ENCODE measurements at regions not wholly inside any gene's neighbourhood (a gene's known extent, or its start where the extent isn't known, plus 50 kb on each side); places are given as distances from the start of the nearest gene placed in this dataset.
"Not testable (repeated sequence)": the region's sequence is repeated elsewhere in the genome, so short reads cannot be mapped to it uniquely, and the experiment has no call there.

- POLR2A ChIA-PET = no interaction called here
- no peaks in the 10 kb centered on the region for H3K27me3 Mint-ChIP-seq
- peaks cover 3% of the 10 kb centered on the region for H3K36me3 Mint-ChIP-seq (ENCODE audit: low read depth)
- peaks cover 6% of the 10 kb centered on the region for H3K4me1 Mint-ChIP-seq
- H3K27ac Mint-ChIP-seq = no peak overlapping the region
- no peak overlapping the region for H3K4me3 Mint-ChIP-seq
- CTCF ChIA-PET = no interaction called here
- no peaks in the 10 kb centered on the region for H3K9me3 Mint-ChIP-seq
- DNase-seq = no peak
Measured at GRCh38 chr21:14657241-14658008, 111.3 kb upstream of the SAMSN1 start.

DNA sequence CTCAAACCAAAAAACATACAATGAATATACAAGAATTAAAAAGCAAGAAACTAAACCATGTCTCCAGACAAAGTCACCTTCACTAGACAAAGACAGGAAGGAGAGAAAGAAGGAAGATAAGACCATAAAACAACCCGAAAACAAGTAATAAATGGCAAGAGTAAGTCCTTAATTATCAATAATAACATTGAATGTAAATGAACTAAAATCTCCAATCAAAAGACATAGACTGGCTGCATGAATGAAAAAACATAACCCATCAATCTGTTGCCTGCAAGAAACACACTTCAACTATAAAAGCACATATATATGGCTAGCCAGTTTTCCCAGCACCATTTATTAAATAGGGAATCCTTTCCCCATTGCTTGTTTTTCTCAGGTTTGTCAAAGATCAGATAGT is 100.8 kb upstream of the SAMSN1 start:
- H3K36me3 Mint-ChIP-seq (ENCODE audit: low read depth) = peaks cover 7% of the 10 kb centered on the region
- ChIA-PET CTCF (no interaction called here), POLR2A (no interaction called here)
- DNase-seq = no peak
- no peaks in the 10 kb centered on the region for H3K27me3 Mint-ChIP-seq
- H3K9me3 Mint-ChIP-seq = peaks cover 15% of the 10 kb centered on the region
- H3K4me3 Mint-ChIP-seq = no peak overlapping the region
- no peak overlapping the region for H3K27ac Mint-ChIP-seq
- H3K4me1 Mint-ChIP-seq = no peaks in the 10 kb centered on the region

GRCh38 chr21:14645702-14646101 is 99.6 kb upstream of the SAMSN1 start:
- no peak for DNase-seq
- POLR2A ChIA-PET = no interaction called here
- Mint-ChIP-seq H3K27ac (no peak overlapping the region), H3K36me3 (ENCODE audit: low read depth) (peaks cover 3% of the 10 kb centered on the region), H3K4me3 (no peak overlapping the region), H3K9me3 (peaks cover 15% of the 10 kb centered on the region), H3K27me3 (no peaks in the 10 kb centered on the region), H3K4me1 (no peaks in the 10 kb centered on the region)
- CTCF ChIA-PET = no interaction called here

GRCh38 chr21:14632359-14632758 is 86.2 kb upstream of the SAMSN1 start:
- no peak for DNase-seq
- H3K9me3 Mint-ChIP-seq = peaks cover 1% of the 10 kb centered on the region
- POLR2A ChIA-PET = no interaction called here
- CTCF ChIA-PET = no interaction called here
- H3K27me3 Mint-ChIP-seq = no peaks in the 10 kb centered on the region
- H3K36me3 Mint-ChIP-seq (ENCODE audit: low read depth) = peaks cover 8% of the 10 kb centered on the region
- peaks cover 25% of the 10 kb centered on the region for H3K4me1 Mint-ChIP-seq
- no peak overlapping the region for H3K4me3 Mint-ChIP-seq
- no peak overlapping the region for H3K27ac Mint-ChIP-seq

GRCh38 chr21:14630556-14631069 is 84.5 kb upstream of the SAMSN1 start:
- CTCF ChIA-PET = no interaction called here
- peaks cover 1% of the 10 kb centered on the region for H3K9me3 Mint-ChIP-seq
- peak overlapping the region; percentile 11 for H3K4me3 Mint-ChIP-seq
- H3K27ac Mint-ChIP-seq = peak overlapping the region; percentile 47
- peaks cover 25% of the 10 kb centered on the region for H3K4me1 Mint-ChIP-seq
- DNase-seq = no peak
- H3K27me3 Mint-ChIP-seq = no peaks in the 10 kb centered on the region
- peaks cover 8% of the 10 kb centered on the region for H3K36me3 Mint-ChIP-seq (ENCODE audit: low read depth)
- POLR2A ChIA-PET = interaction anchor here (0.8 to 1.9 kb wide), 5 partner anchors 44 to 247 kb away, joined by 3 to 6 read pairs (median 4); partner anchors contain the start of gene HSPA13

GRCh38 chr21:14629461-14629860 is 83.3 kb upstream of the SAMSN1 start:
- no peak overlapping the region for H3K27ac Mint-ChIP-seq
- H3K9me3 Mint-ChIP-seq = peaks cover 4% of the 10 kb centered on the region
- POLR2A ChIA-PET = interaction anchor here (1.0 to 1.9 kb wide), 3 partner anchors 18 to 86 kb away, joined by 3 to 6 read pairs (median 3); no protein-coding TSS in a partner anchor
- CTCF ChIA-PET = no interaction called here
- no peak for DNase-seq
- H3K27me3 Mint-ChIP-seq = no peaks in the 10 kb centered on the region
- H3K4me3 Mint-ChIP-seq = no peak overlapping the region
- peaks cover 25% of the 10 kb centered on the region for H3K4me1 Mint-ChIP-seq
- peaks cover 11% of the 10 kb centered on the region for H3K36me3 Mint-ChIP-seq (ENCODE audit: low read depth)

DNA sequence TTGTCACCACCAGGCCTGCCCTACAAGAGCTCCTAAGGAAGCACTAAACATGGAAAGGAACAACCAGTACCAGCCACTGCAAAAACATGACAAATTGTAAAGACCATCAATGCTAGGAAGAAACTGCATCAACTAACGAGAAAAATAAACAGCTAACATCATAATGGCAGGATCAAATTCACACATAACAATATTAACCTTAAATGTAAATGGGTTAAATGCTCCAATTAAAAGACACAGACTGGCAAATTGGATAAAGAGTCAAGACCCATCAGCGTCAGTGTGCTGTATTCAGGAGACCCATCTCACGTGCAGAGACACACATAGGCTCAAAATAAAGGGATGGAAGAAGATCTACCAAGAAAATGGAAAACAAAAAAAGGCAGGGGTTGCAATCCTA is 77.0 kb upstream of the SAMSN1 start:
- peaks cover 31% of the 10 kb centered on the region for H3K9me3 Mint-ChIP-seq
- CTCF ChIA-PET, H3K27ac Mint-ChIP-seq, H3K4me1 Mint-ChIP-seq, H3K4me3 Mint-ChIP-seq, H3K27me3 Mint-ChIP-seq, DNase-seq, POLR2A ChIA-PET: not testable (repeated sequence)
- H3K36me3 Mint-ChIP-seq (ENCODE audit: low read depth) = peaks cover 20% of the 10 kb centered on the region

- DNase-seq = no peak
- ChIA-PET POLR2A (no interaction called here), CTCF (no interaction called here)
- Mint-ChIP-seq H3K4me1 (peaks cover 6% of the 10 kb centered on the region), H3K36me3 (ENCODE audit: low read depth) (peaks cover 16% of the 10 kb centered on the region), H3K27ac (no peak overlapping the region), H3K9me3 (peaks cover 27% of the 10 kb centered on the region), H3K27me3 (no peaks in the 10 kb centered on the region), H3K4me3 (no peak overlapping the region)
Measured at GRCh38 chr21:14620152-14620551, 74.0 kb upstream of the SAMSN1 start.

- no peaks in the 10 kb centered on the region for H3K27me3 Mint-ChIP-seq
- H3K4me3 Mint-ChIP-seq = no peak overlapping the region
- DNase-seq = no peak
- CTCF ChIA-PET = no interaction called here
- POLR2A ChIA-PET = no interaction called here
- peaks cover 6% of the 10 kb centered on the region for H3K4me1 Mint-ChIP-seq
- H3K27ac Mint-ChIP-seq = no peak overlapping the region
- H3K36me3 Mint-ChIP-seq (ENCODE audit: low read depth) = peaks cover 12% of the 10 kb centered on the region
- peaks cover 19% of the 10 kb centered on the region for H3K9me3 Mint-ChIP-seq
Measured at GRCh38 chr21:14617871-14618270, 71.8 kb upstream of the SAMSN1 start.

DNA sequence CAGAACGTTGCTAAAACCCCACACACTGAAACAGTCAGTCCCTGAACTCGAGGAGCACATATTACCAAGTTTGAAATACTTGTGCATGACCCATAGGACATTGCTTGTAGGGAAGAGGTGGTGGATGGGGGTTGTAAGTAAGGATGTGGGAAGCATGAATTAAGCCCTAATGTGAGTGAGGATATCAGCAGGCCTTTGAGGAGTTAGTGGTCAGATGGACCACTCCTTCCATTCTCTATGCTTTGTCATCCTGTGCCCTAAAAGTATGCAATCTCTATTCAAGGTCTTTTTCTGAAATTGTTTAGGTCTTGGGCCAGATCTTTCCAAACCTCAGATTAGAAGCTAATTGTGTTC is 70.9 kb upstream of the SAMSN1 start:
- no peak overlapping the region for H3K27ac Mint-ChIP-seq
- no peak overlapping the region for H3K4me3 Mint-ChIP-seq
- H3K27me3 Mint-ChIP-seq = no peaks in the 10 kb centered on the region
- peaks cover 19% of the 10 kb centered on the region for H3K9me3 Mint-ChIP-seq
- POLR2A ChIA-PET = no interaction called here
- DNase-seq = no peak
- H3K4me1 Mint-ChIP-seq = peaks cover 6% of the 10 kb centered on the region
- CTCF ChIA-PET = no interaction called here
- H3K36me3 Mint-ChIP-seq (ENCODE audit: low read depth) = peaks cover 12% of the 10 kb centered on the region

DNA sequence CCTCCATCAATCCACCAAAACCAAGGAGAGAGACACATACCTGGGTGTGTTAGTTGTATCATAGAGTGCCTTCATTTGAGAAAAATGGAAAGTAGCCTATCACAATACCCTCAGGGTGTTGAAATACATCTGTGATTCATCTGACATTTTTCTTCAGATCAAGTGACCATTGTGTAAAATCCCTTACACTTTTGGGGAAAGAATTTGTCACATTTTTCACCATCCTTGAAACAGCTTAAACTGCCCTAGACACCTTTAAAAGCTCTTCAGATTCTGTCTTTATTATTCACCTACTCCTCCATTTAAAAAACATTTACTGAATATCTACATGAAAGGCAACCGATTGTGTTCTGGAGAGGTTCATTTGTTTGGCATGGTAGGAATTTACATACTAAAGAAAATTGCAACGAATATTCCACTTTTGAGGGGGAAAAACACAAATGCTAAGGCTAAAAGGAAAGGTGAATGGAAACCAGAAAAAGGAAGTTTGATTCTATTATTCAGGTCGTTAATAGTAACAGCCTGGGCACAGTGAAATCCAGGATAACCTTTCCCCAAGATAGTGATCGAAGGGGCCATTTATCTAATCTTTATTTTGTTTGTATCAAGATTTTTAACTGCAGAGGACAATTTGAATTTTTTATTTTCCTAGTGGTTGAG is 70.4 kb upstream of the SAMSN1 start:
- H3K4me3 Mint-ChIP-seq = no peak overlapping the region
- H3K9me3 Mint-ChIP-seq = peaks cover 19% of the 10 kb centered on the region
- ChIA-PET CTCF (no interaction called here), POLR2A (no interaction called here)
- H3K27ac Mint-ChIP-seq = no peak overlapping the region
- peaks cover 14% of the 10 kb centered on the region for H3K36me3 Mint-ChIP-seq (ENCODE audit: low read depth)
- no peak for DNase-seq
- no peaks in the 10 kb centered on the region for H3K27me3 Mint-ChIP-seq
- H3K4me1 Mint-ChIP-seq = peaks cover 9% of the 10 kb centered on the region

GRCh38 chr21:14615359-14615974 is 69.4 kb upstream of the SAMSN1 start:
- no peak overlapping the region for H3K27ac Mint-ChIP-seq
- H3K4me3 Mint-ChIP-seq = no peak overlapping the region
- no peak for DNase-seq
- H3K36me3 Mint-ChIP-seq (ENCODE audit: low read depth) = peaks cover 16% of the 10 kb centered on the region
- ChIA-PET POLR2A (no interaction called here), CTCF (no interaction called here)
- no peaks in the 10 kb centered on the region for H3K27me3 Mint-ChIP-seq
- H3K4me1 Mint-ChIP-seq = peaks cover 14% of the 10 kb centered on the region
- peaks cover 14% of the 10 kb centered on the region for H3K9me3 Mint-ChIP-seq

DNA sequence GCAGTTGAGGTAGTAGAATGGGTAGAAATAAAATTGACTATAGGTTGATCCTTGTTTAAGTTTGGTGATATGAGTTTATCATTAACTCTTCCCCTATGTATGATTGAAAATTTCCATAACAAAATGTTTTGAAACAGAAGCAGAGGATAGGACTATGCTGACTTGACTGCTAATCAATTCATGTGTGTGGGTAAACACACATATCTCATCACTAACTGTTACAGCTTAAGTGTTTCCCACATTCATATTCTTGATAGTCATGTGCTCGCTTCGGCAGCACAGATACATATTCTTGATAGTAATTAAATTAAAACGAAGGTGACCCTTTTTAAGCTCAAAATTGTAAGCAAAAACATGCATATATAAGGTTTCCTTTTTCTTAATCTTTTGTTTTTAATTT is 68.2 kb upstream of the SAMSN1 start:
- no peak for DNase-seq
- Mint-ChIP-seq H3K9me3 (peaks cover 6% of the 10 kb centered on the region), H3K27me3 (no peaks in the 10 kb centered on the region), H3K36me3 (ENCODE audit: low read depth) (peaks cover 5% of the 10 kb centered on the region), H3K4me3 (no peak overlapping the region), H3K4me1 (peaks cover 12% of the 10 kb centered on the region), H3K27ac (no peak overlapping the region)
- ChIA-PET POLR2A (no interaction called here), CTCF (interaction anchor here (1.3 kb wide), 1 partner anchor 22 kb away, joined by 3 read pairs; no protein-coding TSS in a partner anchor)

Measured in activated CD4-positive, alpha-beta memory T cell treated with anti-CD3 and anti-CD28 coated beads, Interleukin-2, amount 10 ng/mL, durations not matched to agents 7 days and 5 days (primary cell).